GM23338 (cell line): ENCODE measurements at regions not wholly inside any gene's neighbourhood (a gene's known extent, or its start where the extent isn't known, plus 50 kb on each side); places are given as distances from the start of the nearest gene placed in this dataset.

Source experiments
- ATAC-seq: fragments of 200-7000 bp; cut with Tn5 transposase; 3 replicates; pipeline ENCODE4 v1.9.1; 2020
- DNase-seq: peaks from one replicate; pipeline ENCODE4 v3.0.0-alpha.2; 2015; ENCODE audit warnings: low spot score
- H2AFZ ChIP-seq: fragments of 200-600 bp; sonication (generic); 2 replicates; pipeline ENCODE4 v1.8.0; 2016; ENCODE audit warnings: antibody characterized with exemption, mild to moderate bottlenecking, moderate library complexity
- H3F3A ChIP-seq: fragments of 200-600 bp; sonication (generic); replicated peaks from 2 replicates; pipeline ENCODE4 v1.8.0; 2017; ENCODE audit warnings: antibody characterized with exemption, mixed run types, low read depth
- H3K27ac ChIP-seq: fragments of 200-600 bp; sonication (generic); 2 replicates; pipeline ENCODE4 v1.6.1; 2016; ENCODE audit warnings: low read depth
- H3K27me3 ChIP-seq: fragments of 200-600 bp; sonication (generic); 2 replicates; pipeline ENCODE4 v1.8.0; 2016; ENCODE audit warnings: mild to moderate bottlenecking, mixed run types, moderate library complexity; ENCODE audit not compliant: insufficient read depth
- H3K36me3 ChIP-seq: fragments of 200-600 bp; sonication (generic); 2 replicates; pipeline ENCODE4 v1.8.0; 2016; ENCODE audit warnings: mild to moderate bottlenecking; ENCODE audit not compliant: insufficient read depth
- H3K4me1 ChIP-seq: fragments of 200-600 bp; sonication (generic); 2 replicates; pipeline ENCODE4 v1.8.0; 2016; ENCODE audit warnings: mild to moderate bottlenecking, moderate library complexity; ENCODE audit not compliant: insufficient read depth
- H3K4me2 ChIP-seq: fragments of 200-600 bp; sonication (generic); 2 replicates; pipeline ENCODE4 v1.7.1; 2017; ENCODE audit warnings: mixed run types
- H3K4me3 ChIP-seq: fragments of 200-600 bp; sonication (generic); 2 replicates; pipeline ENCODE4 v1.6.1; 2016; ENCODE audit warnings: mixed run types
- H3K79me2 ChIP-seq: fragments of 200-600 bp; sonication (generic); replicated peaks from 2 replicates; pipeline ENCODE4 v1.8.0; 2017; ENCODE audit warnings: mild to moderate bottlenecking; ENCODE audit not compliant: insufficient read depth
- H3K9me2 ChIP-seq: fragments of 200-600 bp; sonication (generic); 2 replicates; pipeline ENCODE4 v1.8.0; 2017; ENCODE audit not compliant: insufficient read depth
- H4K20me1 ChIP-seq: fragments of 200-600 bp; sonication (generic); replicated peaks from 2 replicates; pipeline ENCODE4 v1.8.0; 2017; ENCODE audit warnings: mild to moderate bottlenecking; ENCODE audit not compliant: insufficient read depth
- H3K27ac Mint-ChIP-seq: 2 replicates; pipeline ENCODE4 v1.8.0; 2020; ENCODE audit warnings: inconsistent platforms, mild to moderate bottlenecking, moderate library complexity, mixed read lengths
- H3K27me3 Mint-ChIP-seq: 3 replicates; pipeline ENCODE4 v1.8.0; 2022; ENCODE audit warnings: low read depth, mild to moderate bottlenecking, moderate library complexity, mixed read lengths, inconsistent platforms; ENCODE audit not compliant: insufficient read depth, poor library complexity
- H3K36me3 Mint-ChIP-seq: 3 replicates; pipeline ENCODE4 v1.8.0; 2021; ENCODE audit warnings: low read depth, mild to moderate bottlenecking, inconsistent platforms, moderate library complexity, mixed read lengths
- H3K4me1 Mint-ChIP-seq: 3 replicates; pipeline ENCODE4 v1.8.0; 2020; ENCODE audit warnings: mild to moderate bottlenecking, inconsistent platforms, mixed read lengths
- H3K4me3 Mint-ChIP-seq: 3 replicates; pipeline ENCODE4 v1.8.0; 2021; ENCODE audit warnings: moderate library complexity, mild to moderate bottlenecking, inconsistent platforms, mixed read lengths
- H3K9me3 Mint-ChIP-seq: 3 replicates; pipeline ENCODE4 v1.8.0; 2020; ENCODE audit warnings: moderate library complexity, mild to moderate bottlenecking, inconsistent platforms, mixed read lengths
- ETS1 ChIP-seq: IDR thresholded peaks from 2 replicates; pipeline ENCODE4 v1.6.1; 2016; ENCODE audit warnings: antibody characterized with exemption
- EZH2 ChIP-seq: fragments of 200-600 bp; sonication (generic); IDR thresholded peaks from one replicate; pipeline ENCODE4 v1.8.0; 2017; ENCODE audit warnings: antibody characterized with exemption, mild to moderate bottlenecking, low read depth; ENCODE audit not compliant: unreplicated experiment
- STAT1 ChIP-seq: IDR thresholded peaks from one replicate; pipeline ENCODE4 v1.6.1; 2016; ENCODE audit warnings: antibody characterized with exemption; ENCODE audit not compliant: unreplicated experiment
- ZNF114 ChIP-seq: fragments of 250-450 bp; sonication (Bioruptor Pico); IDR thresholded peaks from 2 replicates; pipeline ENCODE4 v1.5.0; 2020; ENCODE audit warnings: mild to moderate bottlenecking, moderate library complexity
- ZNF462 ChIP-seq: fragments of 250-450 bp; sonication (Bioruptor Pico); IDR thresholded peaks from 2 replicates; pipeline ENCODE4 v1.5.0; 2020; ENCODE audit warnings: mild to moderate bottlenecking, moderate library complexity

GRCh38 chr18:56285387-56286065 is 352.9 kb downstream of the TXNL1 start:
- Histone ChIP-seq H4K20me1 (no peaks in the 10 kb centered on the region), H3K4me2 (no peak overlapping the region), H3F3A (no peaks in the 10 kb centered on the region), H3K27me3 (no peaks in the 10 kb centered on the region), H3K36me3 (no peaks in the 10 kb centered on the region), H3K27ac (no peak overlapping the region), H3K4me3 (no peak overlapping the region), H3K79me2 (no peaks in the 10 kb centered on the region), H2AFZ (peak overlapping the region; percentile 45; the same call in 1 of the 2 replicates), H3K9me2 (peaks cover 12% of the 10 kb centered on the region), H3K4me1 (no peaks in the 10 kb centered on the region)
- Mint-ChIP-seq H3K36me3 (no peaks in the 10 kb centered on the region), H3K27ac (no peak overlapping the region), H3K4me1 (no peaks in the 10 kb centered on the region), H3K9me3 (no peaks in the 10 kb centered on the region), H3K4me3 (no peak overlapping the region), H3K27me3 (no peaks in the 10 kb centered on the region)
- TF ChIP-seq ETS1, result no peak
- no peak for TF ChIP-seq STAT1
- no peak for TF ChIP-seq ZNF114 (CRISPR knock-in tag)
- no peak for TF ChIP-seq EZH2
- no peak for TF ChIP-seq ZNF462 (CRISPR knock-in tag)
- ATAC-seq (no peak), DNase-seq (no peak)
